ENCODE measurements at regions not wholly inside any gene's neighbourhood (a gene's known extent, or its start where the extent isn't known, plus 50 kb on each side); places are given as distances from the start of the nearest gene placed in this dataset.

- Histone ChIP-seq H3K4me1 (ENCODE audit: control insufficient read depth in 3 of 3, insufficient read depth in 3 of 3, low read length in 3 of 3) (no peaks in the 10 kb centered on the region), H3K36me3 (ENCODE audit: control insufficient read depth in 3 of 3, insufficient read depth in 3 of 3, low read length in 3 of 3) (no peaks in the 10 kb centered on the region), H3K9me3 (ENCODE audit: control insufficient read depth in 3 of 3, low read length in 3 of 3) (no peaks in the 10 kb centered on the region), H3K27ac (ENCODE audit: low read depth, low read length) (no peak overlapping the region), H3K9ac (ENCODE audit: low read depth in 1 of 3, low read length in 3 of 3) (no peak overlapping the region), H3K27me3 (ENCODE audit: control insufficient read depth in 3 of 3, insufficient read depth in 3 of 3, low read length in 3 of 3) (no peaks in the 10 kb centered on the region), H3K4me3 (ENCODE audit: low read length in 3 of 3) (no peak overlapping the region)
Measured at GRCh38 chr16:54647725-54648221, 282.9 kb upstream of the IRX5 start.

- no peaks in the 10 kb centered on the region for H3K36me3 ChIP-seq (ENCODE audit: control insufficient read depth in 3 of 3, insufficient read depth in 3 of 3, low read length in 3 of 3)
- no peak overlapping the region for H3K9ac ChIP-seq (ENCODE audit: low read depth in 1 of 3, low read length in 3 of 3)
- H3K27ac ChIP-seq (ENCODE audit: low read depth, low read length): no peak overlapping the region
- no peaks in the 10 kb centered on the region for H3K27me3 ChIP-seq (ENCODE audit: control insufficient read depth in 3 of 3, insufficient read depth in 3 of 3, low read length in 3 of 3)
- H3K9me3 ChIP-seq (ENCODE audit: control insufficient read depth in 3 of 3, low read length in 3 of 3): no peaks in the 10 kb centered on the region
- no peak overlapping the region for H3K4me3 ChIP-seq (ENCODE audit: low read length in 3 of 3)
- no peaks in the 10 kb centered on the region for H3K4me1 ChIP-seq (ENCODE audit: control insufficient read depth in 3 of 3, insufficient read depth in 3 of 3, low read length in 3 of 3)
Measured at GRCh38 chr16:54647216-54647615, 283.4 kb upstream of the IRX5 start.

- no peak overlapping the region for H3K4me3 ChIP-seq (ENCODE audit: low read length in 3 of 3)
- no peak overlapping the region for H3K9ac ChIP-seq (ENCODE audit: low read depth in 1 of 3, low read length in 3 of 3)
- no peaks in the 10 kb centered on the region for H3K27me3 ChIP-seq (ENCODE audit: control insufficient read depth in 3 of 3, insufficient read depth in 3 of 3, low read length in 3 of 3)
Measured at GRCh38 chr16:54645345-54645744, 285.3 kb upstream of the IRX5 start.

GRCh38 chr16:54636221-54636793, 294.4 kb upstream of the IRX5 start:
- Histone ChIP-seq H3K9me3 (ENCODE audit: control insufficient read depth in 3 of 3, low read length in 3 of 3) (no peaks in the 10 kb centered on the region), H3K4me1 (ENCODE audit: control insufficient read depth in 3 of 3, insufficient read depth in 3 of 3, low read length in 3 of 3) (no peaks in the 10 kb centered on the region), H3K9ac (ENCODE audit: low read depth in 1 of 3, low read length in 3 of 3) (no peak overlapping the region), H3K27ac (ENCODE audit: low read depth, low read length) (no peak overlapping the region), H3K27me3 (ENCODE audit: control insufficient read depth in 3 of 3, insufficient read depth in 3 of 3, low read length in 3 of 3) (no peaks in the 10 kb centered on the region), H3K4me3 (ENCODE audit: low read length in 3 of 3) (no peak overlapping the region), H3K36me3 (ENCODE audit: control insufficient read depth in 3 of 3, insufficient read depth in 3 of 3, low read length in 3 of 3) (no peaks in the 10 kb centered on the region)

More at GRCh38 chr16:54645345-54645744, 285.3 kb upstream of the IRX5 start:
- Histone ChIP-seq H3K27ac (ENCODE audit: low read depth, low read length) (no peak overlapping the region), H3K36me3 (ENCODE audit: control insufficient read depth in 3 of 3, insufficient read depth in 3 of 3, low read length in 3 of 3) (no peaks in the 10 kb centered on the region), H3K4me1 (ENCODE audit: control insufficient read depth in 3 of 3, insufficient read depth in 3 of 3, low read length in 3 of 3) (no peaks in the 10 kb centered on the region), H3K9me3 (ENCODE audit: control insufficient read depth in 3 of 3, low read length in 3 of 3) (no peaks in the 10 kb centered on the region)

- H3K4me3 ChIP-seq (ENCODE audit: low read length in 3 of 3): no peak overlapping the region
- no peaks in the 10 kb centered on the region for H3K4me1 ChIP-seq (ENCODE audit: control insufficient read depth in 3 of 3, insufficient read depth in 3 of 3, low read length in 3 of 3)
- no peak overlapping the region for H3K27ac ChIP-seq (ENCODE audit: low read depth, low read length)
- H3K9me3 ChIP-seq (ENCODE audit: control insufficient read depth in 3 of 3, low read length in 3 of 3): no peaks in the 10 kb centered on the region
- H3K36me3 ChIP-seq (ENCODE audit: control insufficient read depth in 3 of 3, insufficient read depth in 3 of 3, low read length in 3 of 3): no peaks in the 10 kb centered on the region
- H3K9ac ChIP-seq (ENCODE audit: low read depth in 1 of 3, low read length in 3 of 3): no peak overlapping the region
- no peaks in the 10 kb centered on the region for H3K27me3 ChIP-seq (ENCODE audit: control insufficient read depth in 3 of 3, insufficient read depth in 3 of 3, low read length in 3 of 3)
Measured at GRCh38 chr16:54633943-54634362, 296.7 kb upstream of the IRX5 start.

- no peak overlapping the region for H3K4me3 ChIP-seq (ENCODE audit: low read length in 3 of 3)
- no peak overlapping the region for H3K9ac ChIP-seq (ENCODE audit: low read depth in 1 of 3, low read length in 3 of 3)
- no peaks in the 10 kb centered on the region for H3K36me3 ChIP-seq (ENCODE audit: control insufficient read depth in 3 of 3, insufficient read depth in 3 of 3, low read length in 3 of 3)
- H3K27ac ChIP-seq (ENCODE audit: low read depth, low read length): no peak overlapping the region
- H3K4me1 ChIP-seq (ENCODE audit: control insufficient read depth in 3 of 3, insufficient read depth in 3 of 3, low read length in 3 of 3): no peaks in the 10 kb centered on the region
- H3K9me3 ChIP-seq (ENCODE audit: control insufficient read depth in 3 of 3, low read length in 3 of 3): no peaks in the 10 kb centered on the region
- no peaks in the 10 kb centered on the region for H3K27me3 ChIP-seq (ENCODE audit: control insufficient read depth in 3 of 3, insufficient read depth in 3 of 3, low read length in 3 of 3)
Measured at GRCh38 chr16:54632322-54633220, 298.1 kb upstream of the IRX5 start.

- H3K27me3 ChIP-seq (ENCODE audit: control insufficient read depth in 3 of 3, insufficient read depth in 3 of 3, low read length in 3 of 3): no peaks in the 10 kb centered on the region
- no peaks in the 10 kb centered on the region for H3K9me3 ChIP-seq (ENCODE audit: control insufficient read depth in 3 of 3, low read length in 3 of 3)
- no peak overlapping the region for H3K4me3 ChIP-seq (ENCODE audit: low read length in 3 of 3)
- H3K9ac ChIP-seq (ENCODE audit: low read depth in 1 of 3, low read length in 3 of 3): no peak overlapping the region
- H3K4me1 ChIP-seq (ENCODE audit: control insufficient read depth in 3 of 3, insufficient read depth in 3 of 3, low read length in 3 of 3): no peaks in the 10 kb centered on the region
- no peak overlapping the region for H3K27ac ChIP-seq (ENCODE audit: low read depth, low read length)
- no peaks in the 10 kb centered on the region for H3K36me3 ChIP-seq (ENCODE audit: control insufficient read depth in 3 of 3, insufficient read depth in 3 of 3, low read length in 3 of 3)
Measured at GRCh38 chr16:54631782-54632181, 298.9 kb upstream of the IRX5 start.

- H3K9me3 ChIP-seq (ENCODE audit: control insufficient read depth in 3 of 3, low read length in 3 of 3): no peaks in the 10 kb centered on the region
- H3K9ac ChIP-seq (ENCODE audit: low read depth in 1 of 3, low read length in 3 of 3): no peak overlapping the region
- H3K27ac ChIP-seq (ENCODE audit: low read depth, low read length): no peak overlapping the region
- H3K4me3 ChIP-seq (ENCODE audit: low read length in 3 of 3): no peak overlapping the region
- H3K36me3 ChIP-seq (ENCODE audit: control insufficient read depth in 3 of 3, insufficient read depth in 3 of 3, low read length in 3 of 3): no peaks in the 10 kb centered on the region
- no peaks in the 10 kb centered on the region for H3K4me1 ChIP-seq (ENCODE audit: control insufficient read depth in 3 of 3, insufficient read depth in 3 of 3, low read length in 3 of 3)
- no peaks in the 10 kb centered on the region for H3K27me3 ChIP-seq (ENCODE audit: control insufficient read depth in 3 of 3, insufficient read depth in 3 of 3, low read length in 3 of 3)
Measured at GRCh38 chr16:54630284-54630967, 300.2 kb upstream of the IRX5 start.

- H3K4me3 ChIP-seq (ENCODE audit: low read length in 3 of 3): no peak overlapping the region
- no peaks in the 10 kb centered on the region for H3K27me3 ChIP-seq (ENCODE audit: control insufficient read depth in 3 of 3, insufficient read depth in 3 of 3, low read length in 3 of 3)
- no peak overlapping the region for H3K27ac ChIP-seq (ENCODE audit: low read depth, low read length)
- no peak overlapping the region for H3K9ac ChIP-seq (ENCODE audit: low read depth in 1 of 3, low read length in 3 of 3)
- H3K9me3 ChIP-seq (ENCODE audit: control insufficient read depth in 3 of 3, low read length in 3 of 3): no peaks in the 10 kb centered on the region
- no peaks in the 10 kb centered on the region for H3K36me3 ChIP-seq (ENCODE audit: control insufficient read depth in 3 of 3, insufficient read depth in 3 of 3, low read length in 3 of 3)
- H3K4me1 ChIP-seq (ENCODE audit: control insufficient read depth in 3 of 3, insufficient read depth in 3 of 3, low read length in 3 of 3): no peaks in the 10 kb centered on the region
Measured at GRCh38 chr16:54628796-54629625, 301.7 kb upstream of the IRX5 start.
